Upper lobe of left lung (tissue), 6 donors: ENCODE measurements at regions not wholly inside any gene's neighbourhood (a gene's known extent, or its start where the extent isn't known, plus 50 kb on each side); places are given as distances from the start of the nearest gene placed in this dataset.

Experiments
- ATAC-seq, 2 donors: fragments of 200-7000 bp; cut with Tn5 transposase; one replicate each; pipeline ENCODE4 v1.9.1; 2022; ENCODE audit warnings: mild to moderate bottlenecking in 2 of 2, moderate library complexity in 2 of 2; ENCODE audit not compliant: low FRiP score in 2 of 2
- DNase-seq, 2 donors: peaks; one replicate each; pipeline ENCODE4 v3.0.0-alpha.2; 2019 to 2020
- H3K27ac ChIP-seq, 4 donors: fragments of 200-600 bp; sonication (generic); one replicate each; pipeline ENCODE4 v1.5.1; 2016 to 2019
- H3K27me3 ChIP-seq, 4 donors: fragments of 200-600 bp; sonication (generic); one replicate each; pipeline ENCODE4 v1.5.1; 2017 to 2019
- H3K36me3 ChIP-seq, 4 donors: fragments of 200-600 bp; sonication (generic); one replicate each; pipeline ENCODE4 v1.5.1; 2016 to 2019
- H3K4me1 ChIP-seq, 4 donors: fragments of 200-600 bp; sonication (generic); one replicate each; pipeline ENCODE4 v1.5.1; 2018 to 2019
- H3K4me3 ChIP-seq, 4 donors: fragments of 200-600 bp; sonication (generic); one replicate each; pipeline ENCODE4 v1.5.1; 2017 to 2019; ENCODE audit warnings: mild to moderate bottlenecking in 2 of 4, moderate library complexity in 1 of 4
- H3K9me3 ChIP-seq, 4 donors: fragments of 200-600 bp; sonication (generic); one replicate each; pipeline ENCODE4 v1.5.1; 2018 to 2019
- EP300 ChIP-seq, 4 donors: sonication (generic); formaldehyde crosslinking; IDR thresholded peaks; one replicate each; pipeline ENCODE4 v1.5.1; 2017; ENCODE audit warnings: antibody characterized with exemption in 4 of 4, control low read depth in 2 of 4
- POLR2A ChIP-seq, 4 donors: fragments of 450-650 bp; IDR thresholded peaks; one replicate each; pipeline ENCODE4 v1.5.1; 2016 to 2017; ENCODE audit warnings: antibody characterized with exemption in 4 of 4, mild to moderate bottlenecking in 2 of 4
- POLR2AphosphoS5 ChIP-seq, 2 donors: sonication (generic); formaldehyde crosslinking; IDR thresholded peaks; one replicate each; pipeline ENCODE4 v1.5.1; 2017; ENCODE audit warnings: antibody characterized with exemption in 2 of 2
- WGBS, 2 donors: methylation state at CpG; one replicate each; pipeline ENCODE4 v1.1.5; 2017 to 2018; 5-methylcytosine and 5-hydroxymethylcytosine counted together
- TF ChIP-seq, protein P1 (sequence below), 6 experiments: fragments of 450-650 bp in 4 of 6; fragments of 200-600 bp in 2 of 6; sonication (generic) in 2 of 6; IDR thresholded peaks; one replicate each; pipeline ENCODE4 v1.5.1; 2016 to 2019; ENCODE audit warnings: antibody characterized with exemption in 6 of 6
- donor health status: DM: no; HTN: no; CAD: no; lungs with moderate emphysema.
- donor health status: DM: no; HTN: yes; CAD: no; lungs with severe emphysema.

DNA sequence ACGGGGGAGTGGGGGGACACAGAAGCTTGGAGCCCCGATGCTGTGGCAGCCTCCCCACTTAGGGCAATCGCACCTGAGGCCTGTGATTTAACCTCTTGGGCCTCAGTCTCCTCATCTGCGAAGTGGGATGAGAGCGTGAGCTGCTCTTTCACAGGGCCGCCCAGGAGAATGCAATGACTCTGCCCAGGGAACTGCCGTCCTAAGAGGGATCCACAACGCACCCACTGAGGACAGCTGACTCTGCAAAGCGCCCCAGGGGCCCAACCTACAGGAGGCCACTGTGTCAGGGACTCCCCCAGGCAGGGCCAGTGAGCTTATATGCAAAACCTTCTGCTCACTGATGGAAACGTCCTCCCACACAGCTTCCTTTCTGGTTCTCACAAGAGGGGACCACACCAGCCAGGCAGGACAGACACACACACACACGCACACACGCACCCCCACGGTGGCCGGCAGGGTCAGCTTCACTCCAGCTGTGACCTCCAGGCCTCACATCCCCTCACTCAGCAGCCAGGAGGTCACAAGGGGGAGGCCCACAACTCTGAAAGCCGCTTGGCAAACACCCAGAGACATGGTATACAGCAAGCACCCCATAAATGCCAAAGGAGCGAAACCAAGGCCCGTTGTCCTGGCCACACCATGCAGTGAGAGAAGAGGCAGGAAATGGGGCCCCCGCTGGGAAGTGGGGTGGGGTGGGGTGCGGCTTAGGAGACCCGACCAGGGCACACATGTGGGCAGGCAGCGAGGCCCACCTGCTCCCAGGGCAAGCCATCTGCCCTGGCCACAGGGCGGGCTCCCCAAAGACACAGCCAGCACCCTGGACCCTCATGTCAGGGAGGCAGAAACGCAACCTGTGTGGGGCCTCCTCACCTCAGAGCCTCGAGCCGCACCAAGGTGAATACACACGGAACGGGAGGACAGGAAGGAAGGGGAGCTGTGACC is 73.3 kb downstream of the NCOR2 start:
- Histone ChIP-seq H3K9me3 (no peaks in the 10 kb centered on the region), H3K27ac (no peak overlapping the region), H3K27me3 (no peaks in the 10 kb centered on the region), H3K36me3 (peaks cover 7 to 47% (median 21%) of the 10 kb centered on the region in 4 donors), H3K4me3 (no peak overlapping the region), H3K4me1 (peaks cover 35 to 46% (median 38%) of the 10 kb centered on the region in 4 donors)
- TF ChIP-seq, protein P1, sequence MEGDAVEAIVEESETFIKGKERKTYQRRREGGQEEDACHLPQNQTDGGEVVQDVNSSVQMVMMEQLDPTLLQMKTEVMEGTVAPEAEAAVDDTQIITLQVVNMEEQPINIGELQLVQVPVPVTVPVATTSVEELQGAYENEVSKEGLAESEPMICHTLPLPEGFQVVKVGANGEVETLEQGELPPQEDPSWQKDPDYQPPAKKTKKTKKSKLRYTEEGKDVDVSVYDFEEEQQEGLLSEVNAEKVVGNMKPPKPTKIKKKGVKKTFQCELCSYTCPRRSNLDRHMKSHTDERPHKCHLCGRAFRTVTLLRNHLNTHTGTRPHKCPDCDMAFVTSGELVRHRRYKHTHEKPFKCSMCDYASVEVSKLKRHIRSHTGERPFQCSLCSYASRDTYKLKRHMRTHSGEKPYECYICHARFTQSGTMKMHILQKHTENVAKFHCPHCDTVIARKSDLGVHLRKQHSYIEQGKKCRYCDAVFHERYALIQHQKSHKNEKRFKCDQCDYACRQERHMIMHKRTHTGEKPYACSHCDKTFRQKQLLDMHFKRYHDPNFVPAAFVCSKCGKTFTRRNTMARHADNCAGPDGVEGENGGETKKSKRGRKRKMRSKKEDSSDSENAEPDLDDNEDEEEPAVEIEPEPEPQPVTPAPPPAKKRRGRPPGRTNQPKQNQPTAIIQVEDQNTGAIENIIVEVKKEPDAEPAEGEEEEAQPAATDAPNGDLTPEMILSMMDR (IDR thresholded peaks at IDR 0.05): no peak
- no peak for TF ChIP-seq POLR2A (IDR thresholded peaks at IDR 0.05)
- no peak for TF ChIP-seq EP300 (IDR thresholded peaks at IDR 0.05)
- no peak for TF ChIP-seq POLR2AphosphoS5 (IDR thresholded peaks at IDR 0.05)
- ATAC-seq (no peak), DNase-seq (no peak)
- WGBS, 2 donors: 74 to 78% methylated on average over 15 to 27 of the region's 27 CpGs

DNA sequence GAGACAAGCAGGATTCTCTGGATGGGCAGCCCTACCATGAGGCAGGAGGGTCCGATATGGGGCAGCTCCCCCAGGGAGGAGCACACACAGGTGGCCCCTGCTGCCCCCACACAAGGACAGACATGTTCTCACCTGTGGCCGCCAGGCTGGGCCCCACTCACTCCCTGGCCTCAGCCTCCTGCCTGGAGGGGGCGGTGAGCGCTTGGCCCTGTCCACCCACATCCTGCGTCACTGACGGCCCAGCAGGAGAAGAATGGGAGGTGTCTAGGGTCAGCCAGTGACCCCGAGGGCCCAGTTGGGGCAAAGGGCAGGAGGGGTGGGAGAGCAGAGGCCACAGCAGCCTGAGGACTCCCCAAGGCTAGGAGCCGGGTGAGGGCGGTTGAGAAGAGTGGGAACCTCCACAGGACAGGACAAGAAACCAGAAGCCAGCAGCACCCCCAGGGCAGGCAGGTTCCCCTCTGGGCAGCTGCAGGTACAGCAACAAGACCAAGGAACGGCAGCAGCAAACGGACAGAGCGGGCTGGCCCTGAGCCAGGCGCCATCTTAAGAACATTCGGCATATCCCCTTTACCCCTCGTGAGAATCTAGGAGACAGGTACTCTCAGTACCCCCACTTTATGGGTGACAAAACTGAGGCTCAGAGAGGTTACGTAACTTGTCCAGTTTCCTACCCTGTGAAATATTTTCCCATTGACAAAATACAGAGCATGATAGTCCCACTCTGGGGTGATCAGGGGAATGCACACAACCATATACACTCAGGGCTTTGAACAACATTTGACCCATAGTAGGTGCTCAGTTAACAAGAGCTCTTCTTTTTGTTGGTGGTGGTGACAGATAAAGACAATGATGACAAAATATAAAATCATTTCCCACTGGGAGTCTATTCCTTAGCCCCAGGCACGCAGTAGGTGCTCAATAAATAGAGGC is 74.3 kb downstream of the NCOR2 start:
- H3K9me3 ChIP-seq: no peaks in the 10 kb centered on the region
- peaks cover 7 to 47% (median 21%) of the 10 kb centered on the region in 4 donors for H3K36me3 ChIP-seq
- H3K4me1 ChIP-seq: peaks cover 26 to 37% (median 29%) of the 10 kb centered on the region in 4 donors
- TF ChIP-seq EP300 (IDR thresholded peaks at IDR 0.05): no peak
- TF ChIP-seq POLR2A (IDR thresholded peaks at IDR 0.05): no peak
- no peak for TF ChIP-seq POLR2AphosphoS5 (IDR thresholded peaks at IDR 0.05)
- TF ChIP-seq, protein P1 (IDR thresholded peaks at IDR 0.05): no peak
- WGBS, 2 donors: 77 to 80% methylated on average over 11 to 17 of the region's 17 CpGs
- no peaks in the 10 kb centered on the region for H3K27me3 ChIP-seq
- H3K27ac ChIP-seq: peak overlapping the region in 1 of 4 donors; percentile 19
- no peak for DNase-seq
- ATAC-seq: no peak
- H3K4me3 ChIP-seq: no peak overlapping the region

DNA sequence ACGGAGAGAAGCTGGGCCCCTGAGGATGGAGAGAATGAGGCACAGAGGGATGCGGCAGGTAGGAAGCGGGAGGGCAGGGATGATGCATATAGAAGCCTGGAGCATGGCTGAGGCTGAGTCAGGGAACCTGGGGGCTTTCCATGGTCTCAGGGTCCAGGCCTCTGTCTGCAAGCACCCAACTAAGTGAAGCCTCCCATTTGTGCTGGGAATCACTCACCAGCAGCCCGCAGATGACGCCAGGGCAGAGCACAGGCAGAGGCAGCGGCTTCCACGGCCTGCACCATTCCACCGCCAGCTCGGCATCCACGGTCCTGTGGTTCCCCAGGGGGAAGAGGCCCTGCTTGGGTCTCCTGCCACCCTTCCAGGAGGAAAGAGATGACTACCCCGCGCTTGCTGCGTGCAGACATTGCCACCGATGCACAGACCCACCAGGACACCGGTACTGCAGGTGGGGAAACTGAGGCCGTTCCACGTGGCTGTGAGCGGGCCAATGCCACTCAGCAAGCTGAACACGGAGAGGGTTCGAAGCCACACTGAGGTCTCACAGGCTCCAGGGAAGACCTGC is 75.5 kb downstream of the NCOR2 start:
- Histone ChIP-seq H3K4me1 (peaks cover 14 to 29% (median 17%) of the 10 kb centered on the region in 4 donors), H3K4me3 (no peak overlapping the region), H3K27me3 (no peaks in the 10 kb centered on the region), H3K27ac (no peak overlapping the region), H3K9me3 (no peaks in the 10 kb centered on the region), H3K36me3 (peaks cover 7 to 54% (median 21%) of the 10 kb centered on the region in 4 donors)
- DNase-seq: no peak
- 91 to 97% methylated on average over 8 to 10 of the region's 20 CpGs for WGBS, 2 donors
- ATAC-seq: no peak
- TF ChIP-seq POLR2AphosphoS5 (IDR thresholded peaks at IDR 0.05): no peak
- no peak for TF ChIP-seq EP300 (IDR thresholded peaks at IDR 0.05)
- TF ChIP-seq, protein P1 (IDR thresholded peaks at IDR 0.05): no peak
- no peak for TF ChIP-seq POLR2A (IDR thresholded peaks at IDR 0.05)

DNA sequence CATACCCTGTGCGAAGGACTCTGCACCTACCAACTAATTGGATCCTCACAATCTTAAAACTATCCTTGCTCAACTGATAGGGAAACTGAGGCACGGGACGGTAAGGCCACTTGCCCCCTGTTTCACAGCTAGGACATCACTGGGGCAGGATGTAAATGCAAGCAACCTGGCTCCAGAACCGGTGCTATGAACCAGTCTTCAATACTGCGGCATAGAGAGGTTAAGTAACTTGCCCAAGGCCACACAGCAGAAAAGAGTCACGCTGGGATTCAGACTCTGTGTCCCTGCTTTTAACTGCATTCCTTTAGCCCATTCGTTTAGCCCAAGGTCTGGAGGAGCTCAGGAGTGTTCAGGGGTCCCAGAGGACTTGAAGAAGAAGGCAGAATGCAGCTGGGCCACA is 76.1 kb downstream of the NCOR2 start:
- no peak for DNase-seq
- peaks cover 7 to 23% (median 11%) of the 10 kb centered on the region in 4 donors for H3K4me1 ChIP-seq
- H3K36me3 ChIP-seq: peaks cover 7 to 57% (median 22%) of the 10 kb centered on the region in 4 donors
- 88% methylated on average over 7 of the region's 7 CpGs for WGBS, 2 donors
- no peaks in the 10 kb centered on the region for H3K27me3 ChIP-seq
- ATAC-seq: no peak
- TF ChIP-seq, protein P1 (IDR thresholded peaks at IDR 0.05): no peak
- TF ChIP-seq EP300 (IDR thresholded peaks at IDR 0.05) (no peak), POLR2A (IDR thresholded peaks at IDR 0.05) (no peak), POLR2AphosphoS5 (IDR thresholded peaks at IDR 0.05) (no peak)
- H3K27ac ChIP-seq: no peak overlapping the region
- H3K4me3 ChIP-seq: no peak overlapping the region
- no peaks in the 10 kb centered on the region for H3K9me3 ChIP-seq
